Activated naive CD4-positive, alpha-beta T cell treated with anti-CD3 and anti-CD28 coated beads, Interleukin-2, amount 10 ng/mL, durations not matched to agents 7 days and 5 days (primary cell): ENCODE measurements at regions not wholly inside any gene's neighbourhood (a gene's known extent, or its start where the extent isn't known, plus 50 kb on each side); places are given as distances from the start of the nearest gene placed in this dataset.
"Not testable (repeated sequence)": the region's sequence is repeated elsewhere in the genome, so short reads cannot be mapped to it uniquely, and the experiment has no call there.

Experiments
- CTCF ChIA-PET: fragments of 350-600 bp; sonication (Branson Sonifier 250); formaldehyde crosslinking; loops from one replicate; lab custom pipeline; 2021; ENCODE audit warnings: antibody characterized with exemption; lab: Charles Lee
- DNase-seq: peaks from one replicate; pipeline ENCODE4 v3.0.0-alpha.2; 2020
- H3K27ac Mint-ChIP-seq: one replicate; pipeline ENCODE4 v1.8.0; 2021; ENCODE audit warnings: mild to moderate bottlenecking, moderate library complexity, mixed read lengths
- H3K27me3 Mint-ChIP-seq: one replicate; pipeline ENCODE4 v1.8.0; 2021; ENCODE audit warnings: mild to moderate bottlenecking, mixed read lengths
- H3K36me3 Mint-ChIP-seq: one replicate; pipeline ENCODE4 v1.8.0; 2021; ENCODE audit warnings: mixed read lengths
- H3K4me1 Mint-ChIP-seq: one replicate; pipeline ENCODE4 v1.8.0; 2021; ENCODE audit warnings: mixed read lengths
- H3K4me3 Mint-ChIP-seq: one replicate; pipeline ENCODE4 v1.8.0; 2021; ENCODE audit warnings: mild to moderate bottlenecking, moderate library complexity, mixed read lengths
- H3K9me3 Mint-ChIP-seq: one replicate; pipeline ENCODE4 v1.8.0; 2021; ENCODE audit warnings: mixed read lengths

DNA sequence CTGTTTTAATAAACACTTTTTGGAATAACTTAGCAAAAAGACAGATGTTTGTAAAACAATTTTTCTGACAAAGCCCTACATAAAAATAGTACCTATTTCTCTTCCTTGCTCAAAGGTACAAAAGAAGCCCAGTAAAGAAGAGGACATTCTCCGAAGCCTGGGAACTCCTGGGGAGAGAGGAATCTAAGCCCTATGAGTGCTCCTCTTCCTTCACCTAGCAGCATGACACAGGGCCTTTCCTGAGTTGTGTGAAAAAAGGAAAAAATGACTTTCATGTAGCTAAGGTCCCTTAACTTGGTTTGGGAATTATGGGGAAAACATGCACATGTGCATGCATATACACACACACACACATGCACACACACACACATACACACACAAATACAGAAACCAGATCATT, 586.9 kb downstream of the TMA16 start:
- Mint-ChIP-seq H3K27me3 (no peaks in the 10 kb centered on the region), H3K4me1 (no peaks in the 10 kb centered on the region), H3K4me3 (no peak overlapping the region), H3K9me3 (no peaks in the 10 kb centered on the region), H3K27ac (no peak overlapping the region), H3K36me3 (no peaks in the 10 kb centered on the region)
- DNase-seq = no peak
- CTCF ChIA-PET = no interaction called here

DNA sequence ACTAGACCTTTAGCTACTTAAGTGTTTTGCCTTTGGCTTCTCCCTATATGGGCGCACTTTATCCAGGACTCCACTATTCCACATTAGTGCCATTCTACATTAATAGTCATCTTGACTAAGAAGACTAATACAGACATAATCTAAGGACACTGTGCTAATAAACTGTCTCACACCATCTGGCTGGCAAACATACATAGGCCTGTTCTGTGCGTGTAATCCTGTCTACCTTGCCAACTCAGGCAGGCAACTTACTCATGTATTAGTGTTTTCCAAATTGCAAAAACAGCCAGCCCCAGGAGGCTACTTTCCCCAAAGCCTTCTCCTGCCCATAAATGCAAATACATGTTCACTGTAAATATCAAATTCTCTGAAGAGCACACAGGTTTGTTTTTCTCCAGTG, 587.3 kb downstream of the TMA16 start:
- Mint-ChIP-seq H3K27me3 (no peaks in the 10 kb centered on the region), H3K36me3 (no peaks in the 10 kb centered on the region), H3K4me3 (no peak overlapping the region), H3K27ac (no peak overlapping the region), H3K9me3 (no peaks in the 10 kb centered on the region), H3K4me1 (no peaks in the 10 kb centered on the region)
- no peak for DNase-seq
- CTCF ChIA-PET = no interaction called here

DNA sequence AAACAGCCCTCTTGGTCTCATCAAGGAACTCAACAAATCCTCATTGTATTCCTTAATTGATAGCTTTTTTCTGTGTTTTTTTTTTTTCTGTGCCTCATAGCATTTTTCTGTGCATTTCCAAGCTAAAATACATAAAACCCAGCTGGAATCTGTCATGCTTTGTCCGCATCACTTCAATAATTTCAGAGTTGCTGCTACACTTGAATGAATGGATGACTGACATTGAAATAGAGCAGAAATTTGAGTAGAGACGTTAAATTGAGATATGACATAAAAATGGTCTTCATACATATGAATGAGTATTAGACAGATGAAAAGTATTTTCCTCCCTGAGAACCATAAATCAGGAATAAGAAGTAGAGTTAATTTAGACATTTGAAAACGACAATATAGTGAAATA, 593.2 kb downstream of the TMA16 start:
- no peak for DNase-seq
- Mint-ChIP-seq H3K4me1 (no peaks in the 10 kb centered on the region), H3K27ac (no peak overlapping the region), H3K36me3 (no peaks in the 10 kb centered on the region), H3K27me3 (no peaks in the 10 kb centered on the region), H3K9me3 (no peaks in the 10 kb centered on the region), H3K4me3 (no peak overlapping the region)
- CTCF ChIA-PET = no interaction called here

DNA sequence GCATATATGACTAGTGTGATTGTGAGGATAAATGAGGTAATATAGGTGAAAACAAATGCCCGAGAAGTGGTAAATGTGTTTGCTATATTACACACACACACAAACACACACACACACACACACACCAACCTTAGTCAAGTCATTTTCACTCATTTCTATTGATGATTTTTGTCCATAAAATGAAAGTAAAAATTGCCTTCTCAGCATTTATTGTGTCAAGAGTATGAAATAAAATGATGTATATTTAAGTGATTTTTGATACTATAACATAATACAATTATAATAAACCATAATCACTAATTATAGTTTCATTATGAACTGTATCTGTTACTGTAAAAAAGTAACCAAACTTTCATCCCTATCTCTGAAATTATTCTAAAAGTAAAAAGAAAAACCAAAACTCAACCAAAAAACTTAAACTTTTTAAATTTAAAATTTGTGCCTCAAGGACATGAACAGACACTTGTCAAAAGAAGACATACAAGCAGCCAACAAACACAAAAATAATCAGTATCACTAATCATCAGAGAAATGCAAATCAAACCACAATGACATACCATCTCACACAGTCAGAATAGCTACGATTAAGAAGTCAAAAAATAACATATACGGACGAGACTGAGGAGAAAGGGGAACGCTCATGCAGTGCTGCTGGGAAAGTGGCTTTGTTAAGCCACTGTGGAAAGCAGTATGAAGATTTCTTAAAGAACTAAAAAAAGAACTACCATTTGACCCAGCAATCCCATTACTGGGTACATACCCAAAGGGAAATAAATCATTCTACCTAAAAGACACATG, 601.0 kb downstream of the TMA16 start:
- Mint-ChIP-seq H3K27me3 (no peaks in the 10 kb centered on the region), H3K4me1 (no peaks in the 10 kb centered on the region), H3K4me3 (no peak overlapping the region), H3K36me3 (no peaks in the 10 kb centered on the region), H3K9me3 (no peaks in the 10 kb centered on the region), H3K27ac (no peak overlapping the region)
- CTCF ChIA-PET = no interaction called here
- DNase-seq = no peak

DNA sequence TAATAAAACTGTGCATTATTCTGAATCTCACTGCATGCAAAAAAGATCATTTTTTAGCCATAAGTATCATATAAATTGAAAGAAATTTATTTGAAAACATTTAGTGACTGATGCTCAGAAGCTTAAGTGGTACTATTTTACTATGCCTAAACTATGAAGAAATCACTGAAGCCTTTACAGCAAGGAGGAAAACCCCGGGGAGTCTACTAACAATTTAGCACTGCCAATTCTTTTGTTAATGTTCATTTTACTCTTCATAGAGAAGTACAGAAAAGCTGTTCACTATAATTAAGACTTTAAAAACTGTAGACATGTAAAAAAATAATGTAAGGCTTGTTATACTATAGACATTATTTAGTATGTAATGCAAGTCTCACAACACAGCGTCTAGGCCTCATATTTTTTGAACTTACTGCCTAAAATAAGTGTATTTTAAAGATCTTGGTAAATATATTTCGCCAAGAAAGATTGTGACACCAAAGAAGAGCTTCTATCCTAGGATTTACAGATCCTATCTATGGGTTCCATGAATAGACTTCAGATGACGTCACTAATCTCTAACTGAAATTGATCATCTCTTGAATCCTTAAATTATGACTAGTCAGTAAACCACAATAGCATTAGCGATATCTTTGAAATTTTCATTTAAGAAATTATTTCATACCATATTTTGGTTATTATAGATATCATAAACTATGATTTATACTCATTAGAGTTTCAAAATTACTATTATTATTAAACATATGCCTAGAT, 602.5 kb downstream of the TMA16 start:
- Mint-ChIP-seq H3K36me3 (no peaks in the 10 kb centered on the region), H3K4me3 (no peak overlapping the region), H3K9me3 (no peaks in the 10 kb centered on the region), H3K27ac (no peak overlapping the region), H3K4me1 (no peaks in the 10 kb centered on the region), H3K27me3 (no peaks in the 10 kb centered on the region)
- CTCF ChIA-PET = no interaction called here
- no peak for DNase-seq

DNA sequence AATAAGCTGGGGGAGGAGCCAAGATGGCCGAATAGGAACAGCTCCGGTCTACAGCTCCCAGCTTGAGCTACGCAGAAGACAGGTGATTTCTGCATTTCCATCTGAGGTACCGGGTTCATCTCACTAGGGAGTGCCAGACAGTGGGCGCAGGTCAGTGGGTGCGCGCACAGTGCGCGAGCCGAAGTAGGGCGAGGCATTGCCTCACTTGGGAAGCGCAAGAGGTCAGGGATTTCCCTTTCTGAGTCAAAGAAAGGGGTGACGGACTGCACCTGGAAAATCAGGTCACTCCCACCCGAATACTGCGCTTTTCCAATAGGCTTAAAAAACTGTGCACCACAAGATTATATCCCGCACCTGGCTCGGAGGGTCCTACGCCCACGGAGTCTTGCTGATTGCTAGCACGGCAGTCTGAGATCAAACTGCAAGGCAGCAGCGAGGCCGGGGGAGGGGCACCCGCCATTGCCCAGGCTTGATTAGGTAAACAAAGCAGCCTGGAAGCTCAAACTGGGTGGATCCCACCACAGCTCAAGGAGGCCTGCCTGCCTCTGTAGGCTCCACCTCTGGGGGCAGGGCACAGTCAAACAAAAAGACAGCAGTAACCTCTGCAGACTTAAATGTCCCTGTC, 606.4 kb downstream of the TMA16 start:
- H3K27me3 Mint-ChIP-seq, H3K9me3 Mint-ChIP-seq, CTCF ChIA-PET, H3K4me1 Mint-ChIP-seq, H3K27ac Mint-ChIP-seq, DNase-seq, H3K36me3 Mint-ChIP-seq, H3K4me3 Mint-ChIP-seq: not testable (repeated sequence)

DNA sequence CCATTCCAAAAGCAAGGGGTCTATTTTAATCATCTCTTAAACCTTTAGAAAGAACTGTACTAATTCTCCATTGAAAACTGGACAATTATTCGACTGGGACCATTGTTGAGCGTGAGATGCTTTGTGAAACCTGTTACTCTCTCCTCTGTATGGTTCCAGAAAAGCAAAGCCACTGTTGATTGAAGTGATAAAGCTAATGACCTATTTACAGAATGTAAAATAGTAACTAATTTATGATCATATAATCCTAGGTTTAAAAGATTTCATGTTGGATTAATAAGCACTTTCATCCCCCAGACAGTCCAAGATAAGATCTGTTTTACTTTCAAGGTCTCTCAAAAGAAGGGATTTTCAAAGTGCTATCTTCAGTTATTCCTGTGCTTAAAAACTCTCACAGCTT, 614.5 kb downstream of the TMA16 start:
- DNase-seq = no peak
- H3K9me3 Mint-ChIP-seq = no peaks in the 10 kb centered on the region
- H3K4me1 Mint-ChIP-seq = no peaks in the 10 kb centered on the region
- no peaks in the 10 kb centered on the region for H3K27me3 Mint-ChIP-seq
- H3K4me3 Mint-ChIP-seq = no peak overlapping the region
- CTCF ChIA-PET = no interaction called here
- H3K27ac Mint-ChIP-seq = no peak overlapping the region
- no peaks in the 10 kb centered on the region for H3K36me3 Mint-ChIP-seq

DNA sequence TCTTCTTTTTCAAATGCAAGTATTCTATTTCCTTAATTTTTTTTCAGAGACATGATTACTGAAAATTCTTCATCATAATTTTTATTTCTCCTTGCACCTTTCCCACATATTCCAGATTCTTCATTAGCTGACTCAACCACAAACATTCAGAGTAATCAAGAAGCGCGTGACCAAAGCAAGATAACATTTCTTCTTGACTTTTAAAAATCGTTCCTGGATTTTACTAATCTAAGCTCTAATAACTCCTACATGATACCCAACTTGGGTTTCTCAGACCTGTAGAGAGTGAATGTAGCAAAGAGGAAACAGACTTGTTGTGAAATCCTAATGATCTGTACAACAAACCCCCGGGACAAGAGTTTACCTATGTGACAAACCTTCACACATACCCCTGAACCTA, 615.0 kb downstream of the TMA16 start:
- Mint-ChIP-seq H3K9me3 (no peaks in the 10 kb centered on the region), H3K27ac (no peak overlapping the region), H3K36me3 (no peaks in the 10 kb centered on the region), H3K27me3 (no peaks in the 10 kb centered on the region), H3K4me3 (no peak overlapping the region), H3K4me1 (no peaks in the 10 kb centered on the region)
- DNase-seq = no peak
- CTCF ChIA-PET = no interaction called here

DNA sequence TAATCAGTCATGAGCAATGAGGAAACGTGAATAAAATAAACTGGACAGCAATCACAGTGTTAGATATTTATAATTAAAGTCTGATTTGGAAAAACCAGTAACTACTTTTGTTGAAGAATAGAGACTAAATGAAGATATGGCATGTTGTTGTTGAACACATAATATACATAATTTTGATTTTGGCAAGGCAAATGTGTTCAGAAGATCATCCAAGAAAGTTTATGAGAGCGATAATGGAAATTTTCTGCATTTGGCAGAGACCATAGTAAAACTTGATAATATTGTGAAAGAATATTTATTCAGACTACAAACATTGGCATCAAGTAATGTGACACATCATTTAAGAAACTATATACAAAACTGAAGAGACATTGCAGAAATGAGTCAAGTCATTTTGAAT, 620.7 kb downstream of the TMA16 start:
- CTCF ChIA-PET = no interaction called here
- Mint-ChIP-seq H3K4me3 (no peak overlapping the region), H3K9me3 (no peaks in the 10 kb centered on the region)

DNA sequence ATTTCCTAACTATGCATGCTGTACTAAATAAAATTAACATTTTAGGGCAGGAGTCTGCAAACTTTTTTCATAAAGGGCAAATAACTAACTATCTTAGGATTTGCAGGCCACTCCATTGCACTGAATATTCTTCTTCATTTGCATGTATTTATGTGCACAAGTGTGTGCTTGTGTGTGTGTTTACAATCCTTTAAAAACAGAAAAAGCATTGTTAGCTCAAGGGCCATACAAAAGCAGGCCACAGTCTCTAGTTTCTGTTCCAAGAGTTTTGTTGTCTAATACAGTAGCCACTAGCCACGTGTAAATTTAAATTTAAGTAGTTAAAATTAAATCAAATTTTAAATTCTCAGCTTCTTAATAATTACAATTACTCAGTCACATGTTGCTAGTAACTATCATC, 621.8 kb downstream of the TMA16 start:
- Mint-ChIP-seq H3K4me3 (no peak overlapping the region), H3K27me3 (no peaks in the 10 kb centered on the region), H3K4me1 (no peaks in the 10 kb centered on the region), H3K9me3 (no peaks in the 10 kb centered on the region), H3K27ac (no peak overlapping the region), H3K36me3 (no peaks in the 10 kb centered on the region)
- DNase-seq = no peak
- CTCF ChIA-PET = no interaction called here

More for the DNA sequence above, 620.7 kb downstream of the TMA16 start:
- Mint-ChIP-seq H3K36me3 (no peaks in the 10 kb centered on the region), H3K4me1 (no peaks in the 10 kb centered on the region), H3K27ac (no peak overlapping the region), H3K27me3 (no peaks in the 10 kb centered on the region)
- no peak for DNase-seq

DNA sequence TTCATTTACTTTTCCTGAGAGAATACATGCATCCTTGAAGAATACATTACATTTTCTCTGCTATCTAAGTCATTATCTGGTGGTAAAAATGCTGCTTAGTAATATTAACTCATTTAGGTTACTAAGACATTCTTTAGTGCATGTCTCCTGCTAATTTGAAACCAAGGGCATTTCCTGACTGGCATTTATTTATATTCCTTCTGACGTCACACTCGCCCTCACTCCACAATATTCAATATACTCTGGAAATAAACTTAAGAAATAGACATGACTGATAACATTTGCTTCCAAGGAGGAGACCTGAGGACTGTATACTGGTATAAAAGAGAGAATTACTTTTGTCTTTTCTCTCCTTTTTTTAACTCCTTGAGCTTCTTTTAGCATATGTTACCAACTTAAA, 619.5 kb upstream of the SMIM31 start:
- Mint-ChIP-seq H3K27me3 (no peaks in the 10 kb centered on the region), H3K9me3 (no peaks in the 10 kb centered on the region), H3K4me1 (no peaks in the 10 kb centered on the region), H3K27ac (no peak overlapping the region), H3K36me3 (no peaks in the 10 kb centered on the region), H3K4me3 (no peak overlapping the region)
- no peak for DNase-seq
- CTCF ChIA-PET = no interaction called here

DNA sequence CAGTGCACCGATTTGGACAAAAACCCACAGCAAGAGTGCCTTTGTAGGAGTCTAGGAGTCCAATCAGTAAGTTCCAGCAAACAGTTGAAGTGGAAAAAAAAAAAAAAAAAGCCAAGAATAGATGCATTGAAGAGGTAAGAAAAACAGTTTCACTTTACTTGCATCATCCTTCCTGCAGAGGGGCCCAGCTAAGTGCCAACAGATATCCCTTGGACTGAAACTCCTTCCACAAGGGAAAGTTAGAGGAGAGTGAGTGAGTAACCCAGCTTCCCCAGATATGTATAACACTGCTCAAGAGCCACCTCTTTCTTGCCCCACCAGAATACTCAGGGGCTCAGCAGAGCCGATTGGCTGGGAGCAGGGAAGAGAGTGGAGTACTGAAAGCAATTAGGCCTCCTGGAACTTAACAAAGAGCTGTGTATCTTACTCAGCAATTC, 617.7 kb upstream of the SMIM31 start:
- H3K27me3 Mint-ChIP-seq = no peaks in the 10 kb centered on the region
- H3K27ac Mint-ChIP-seq = no peak overlapping the region
- H3K9me3 Mint-ChIP-seq = no peaks in the 10 kb centered on the region
- CTCF ChIA-PET = no interaction called here
- H3K36me3 Mint-ChIP-seq = no peaks in the 10 kb centered on the region
- no peaks in the 10 kb centered on the region for H3K4me1 Mint-ChIP-seq
- DNase-seq = no peak
- H3K4me3 Mint-ChIP-seq = no peak overlapping the region

DNA sequence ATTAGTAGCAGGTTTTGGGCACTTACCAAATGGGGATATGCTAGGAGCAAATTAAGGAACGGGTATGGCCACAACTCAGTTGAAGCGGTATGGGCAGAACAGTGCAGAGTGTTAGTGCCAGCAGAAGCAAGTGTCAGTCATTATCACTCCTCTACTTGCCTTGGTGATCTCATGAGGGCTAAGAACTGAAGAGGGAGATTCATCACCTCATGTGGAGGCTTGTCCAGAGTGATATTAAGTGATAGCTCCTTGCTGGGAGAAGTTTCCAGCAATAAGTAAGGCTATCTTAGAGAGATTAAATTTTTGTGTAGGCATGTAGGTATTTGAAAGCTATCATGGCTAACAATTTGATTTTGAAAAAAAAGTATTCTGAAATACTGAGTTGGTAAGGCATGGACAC, 615.4 kb upstream of the SMIM31 start:
- Mint-ChIP-seq H3K4me3 (no peak overlapping the region), H3K9me3 (peaks cover under 1% of the 10 kb centered on the region), H3K27ac (no peak overlapping the region), H3K27me3 (no peaks in the 10 kb centered on the region), H3K36me3 (no peaks in the 10 kb centered on the region), H3K4me1 (no peaks in the 10 kb centered on the region)
- DNase-seq = no peak
- CTCF ChIA-PET = no interaction called here

DNA sequence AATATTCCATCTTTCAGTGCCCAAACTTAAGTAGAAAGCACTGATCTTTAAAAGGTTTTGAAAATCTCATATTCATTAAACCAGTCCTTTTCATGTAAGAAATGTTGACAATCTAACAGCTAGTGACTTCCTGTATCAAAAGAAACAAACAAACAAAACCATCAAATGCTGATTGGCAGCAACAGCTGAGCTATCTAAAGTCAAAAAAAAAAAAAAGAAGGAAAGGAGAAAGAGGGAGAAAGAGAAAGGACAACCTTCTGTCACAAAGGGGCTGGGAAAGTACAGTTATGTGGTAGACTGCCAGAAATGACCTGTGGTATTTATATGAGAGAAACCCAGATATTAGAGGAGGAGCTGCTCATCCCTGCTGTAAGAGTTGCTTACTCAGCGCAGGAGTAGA, 614.6 kb upstream of the SMIM31 start:
- CTCF ChIA-PET = no interaction called here
- H3K27me3 Mint-ChIP-seq = no peaks in the 10 kb centered on the region

More for the DNA sequence above, 614.6 kb upstream of the SMIM31 start:
- H3K4me1 Mint-ChIP-seq = no peaks in the 10 kb centered on the region
- no peaks in the 10 kb centered on the region for H3K36me3 Mint-ChIP-seq
- H3K4me3 Mint-ChIP-seq = no peak overlapping the region
- H3K27ac Mint-ChIP-seq = no peak overlapping the region
- H3K9me3 Mint-ChIP-seq = peaks cover 2% of the 10 kb centered on the region
- DNase-seq = no peak
